SK-N-SH treated with all-trans-retinoic acid at 6 μM for 48 hours (cell line): ENCODE measurements at regions not wholly inside any gene's neighbourhood (a gene's known extent, or its start where the extent isn't known, plus 50 kb on each side); places are given as distances from the start of the nearest gene placed in this dataset.
"Not testable (repeated sequence)": the region's sequence is repeated elsewhere in the genome, so short reads cannot be mapped to it uniquely, and the experiment has no call there.

Experiments
- ATAC-seq: fragments of 200-7000 bp; cut with Tn5 transposase; 3 replicates; pipeline ENCODE4 v1.9.1; 2020; ENCODE audit warnings: mild to moderate bottlenecking, moderate library complexity
- ARNTL ChIP-seq: fragments of 450-650 bp; formaldehyde crosslinking; IDR thresholded peaks from 2 replicates; pipeline ENCODE4 v1.5.0; 2020; ENCODE audit warnings: low read depth, mild to moderate bottlenecking, moderate library complexity, borderline replicate concordance
- BACH2 ChIP-seq: fragments of 250-450 bp; sonication (Bioruptor Pico); IDR thresholded peaks from 2 replicates; pipeline ENCODE4 v1.9.0; 2021; ENCODE audit warnings: mild to moderate bottlenecking, borderline replicate concordance
- ESRRG ChIP-seq: fragments of 250-450 bp; sonication (Bioruptor Pico); IDR thresholded peaks from 2 replicates; pipeline ENCODE4 v1.6.1; 2021; ENCODE audit warnings: mild to moderate bottlenecking
- ISL1 ChIP-seq: fragments of 250-450 bp; sonication (Bioruptor Pico); IDR thresholded peaks from 2 replicates; pipeline ENCODE4 v2.1.2; 2022; ENCODE audit warnings: mild to moderate bottlenecking, moderate library complexity
- OSR1 ChIP-seq: fragments of 250-450 bp; sonication (Bioruptor Pico); IDR thresholded peaks from 2 replicates; pipeline ENCODE4 v1.8.0; 2022; ENCODE audit warnings: moderate library complexity, mild to moderate bottlenecking, inconsistent platforms
- RARB ChIP-seq: fragments of 250-450 bp; sonication (Bioruptor Pico); IDR thresholded peaks from 2 replicates; pipeline ENCODE4 v1.8.0; 2021; ENCODE audit warnings: mild to moderate bottlenecking, moderate library complexity
- SNAI2 ChIP-seq: fragments of 250-450 bp; sonication (Bioruptor Pico); IDR thresholded peaks from 2 replicates; pipeline ENCODE4 v1.5.0; 2020; ENCODE audit warnings: mild to moderate bottlenecking, moderate library complexity
- TCF4 ChIP-seq: fragments of 250-450 bp; sonication (Bioruptor Pico); IDR thresholded peaks from 2 replicates; pipeline ENCODE4 v1.8.0; 2021; ENCODE audit warnings: mild to moderate bottlenecking, moderate library complexity, borderline replicate concordance
- TOX ChIP-seq: fragments of 250-450 bp; sonication (Bioruptor Pico); IDR thresholded peaks from 2 replicates; pipeline ENCODE4 v1.8.0; 2021; ENCODE audit warnings: mild to moderate bottlenecking, moderate library complexity, borderline replicate concordance
- ZC3H10 ChIP-seq: fragments of 250-450 bp; sonication (Bioruptor Pico); IDR thresholded peaks from 2 replicates; pipeline ENCODE4 v1.5.1; 2021; ENCODE audit warnings: mild to moderate bottlenecking, moderate library complexity
- ZFP3 ChIP-seq: fragments of 250-450 bp; sonication (Bioruptor Pico); IDR thresholded peaks from 2 replicates; pipeline ENCODE4 v1.5.0; 2020; ENCODE audit warnings: mild to moderate bottlenecking, moderate library complexity
- ZNF565 ChIP-seq: fragments of 450-650 bp; formaldehyde crosslinking; conservative IDR thresholded peaks from 2 replicates; pipeline ENCODE4 v1.5.0; 2020; ENCODE audit warnings: low read depth, mild to moderate bottlenecking, moderate library complexity
- ZNF70 ChIP-seq: fragments of 450-650 bp; formaldehyde crosslinking; IDR thresholded peaks from 2 replicates; pipeline ENCODE4 v1.5.0; 2020; ENCODE audit warnings: mild to moderate bottlenecking, moderate library complexity
- ZNF8 ChIP-seq: fragments of 450-650 bp; formaldehyde crosslinking; IDR thresholded peaks from 2 replicates; pipeline ENCODE4 v1.5.0; 2020; ENCODE audit warnings: mild to moderate bottlenecking, moderate library complexity
- TF ChIP-seq, protein P1 (sequence below): fragments of 250-450 bp; sonication (Bioruptor Pico); IDR thresholded peaks from 2 replicates; pipeline ENCODE4 v1.5.0; 2020; ENCODE audit warnings: mild to moderate bottlenecking, moderate library complexity
- TF ChIP-seq, protein P2 (sequence below): fragments of 250-450 bp; sonication (Bioruptor Pico); IDR thresholded peaks from 2 replicates; pipeline ENCODE4 v1.8.0; 2020; ENCODE audit warnings: mild to moderate bottlenecking, moderate library complexity, borderline replicate concordance
- TF ChIP-seq, protein P3 (sequence below): fragments of 250-450 bp; sonication (Bioruptor Pico); IDR thresholded peaks from 2 replicates; pipeline ENCODE4 v1.5.1; 2021; ENCODE audit warnings: mild to moderate bottlenecking, moderate library complexity

DNA sequence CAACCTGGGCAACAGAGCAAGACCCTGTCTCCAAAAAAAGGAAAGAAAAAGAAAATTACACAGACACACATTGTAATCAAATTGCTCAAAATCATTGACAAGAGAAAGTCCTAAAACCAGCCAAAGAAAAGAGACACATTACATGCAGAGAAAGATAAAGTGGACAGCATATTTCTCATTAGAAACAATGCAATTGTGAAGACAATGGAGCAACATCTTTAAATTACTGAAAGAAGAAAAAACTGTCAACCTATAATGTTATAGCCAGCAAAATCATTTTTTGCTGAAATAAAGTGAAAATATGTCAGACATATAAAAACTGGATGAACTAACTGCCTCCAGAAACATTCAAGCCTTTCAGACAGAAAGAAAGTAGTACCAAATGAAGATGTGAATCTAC is 120.6 kb downstream of the TMEM167A start (continued):
- TF ChIP-seq, protein P1, sequence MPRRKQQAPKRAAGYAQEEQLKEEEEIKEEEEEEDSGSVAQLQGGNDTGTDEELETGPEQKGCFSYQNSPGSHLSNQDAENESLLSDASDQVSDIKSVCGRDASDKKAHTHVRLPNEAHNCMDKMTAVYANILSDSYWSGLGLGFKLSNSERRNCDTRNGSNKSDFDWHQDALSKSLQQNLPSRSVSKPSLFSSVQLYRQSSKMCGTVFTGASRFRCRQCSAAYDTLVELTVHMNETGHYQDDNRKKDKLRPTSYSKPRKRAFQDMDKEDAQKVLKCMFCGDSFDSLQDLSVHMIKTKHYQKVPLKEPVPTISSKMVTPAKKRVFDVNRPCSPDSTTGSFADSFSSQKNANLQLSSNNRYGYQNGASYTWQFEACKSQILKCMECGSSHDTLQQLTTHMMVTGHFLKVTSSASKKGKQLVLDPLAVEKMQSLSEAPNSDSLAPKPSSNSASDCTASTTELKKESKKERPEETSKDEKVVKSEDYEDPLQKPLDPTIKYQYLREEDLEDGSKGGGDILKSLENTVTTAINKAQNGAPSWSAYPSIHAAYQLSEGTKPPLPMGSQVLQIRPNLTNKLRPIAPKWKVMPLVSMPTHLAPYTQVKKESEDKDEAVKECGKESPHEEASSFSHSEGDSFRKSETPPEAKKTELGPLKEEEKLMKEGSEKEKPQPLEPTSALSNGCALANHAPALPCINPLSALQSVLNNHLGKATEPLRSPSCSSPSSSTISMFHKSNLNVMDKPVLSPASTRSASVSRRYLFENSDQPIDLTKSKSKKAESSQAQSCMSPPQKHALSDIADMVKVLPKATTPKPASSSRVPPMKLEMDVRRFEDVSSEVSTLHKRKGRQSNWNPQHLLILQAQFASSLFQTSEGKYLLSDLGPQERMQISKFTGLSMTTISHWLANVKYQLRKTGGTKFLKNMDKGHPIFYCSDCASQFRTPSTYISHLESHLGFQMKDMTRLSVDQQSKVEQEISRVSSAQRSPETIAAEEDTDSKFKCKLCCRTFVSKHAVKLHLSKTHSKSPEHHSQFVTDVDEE (CRISPR knock-in tag): no peak

DNA sequence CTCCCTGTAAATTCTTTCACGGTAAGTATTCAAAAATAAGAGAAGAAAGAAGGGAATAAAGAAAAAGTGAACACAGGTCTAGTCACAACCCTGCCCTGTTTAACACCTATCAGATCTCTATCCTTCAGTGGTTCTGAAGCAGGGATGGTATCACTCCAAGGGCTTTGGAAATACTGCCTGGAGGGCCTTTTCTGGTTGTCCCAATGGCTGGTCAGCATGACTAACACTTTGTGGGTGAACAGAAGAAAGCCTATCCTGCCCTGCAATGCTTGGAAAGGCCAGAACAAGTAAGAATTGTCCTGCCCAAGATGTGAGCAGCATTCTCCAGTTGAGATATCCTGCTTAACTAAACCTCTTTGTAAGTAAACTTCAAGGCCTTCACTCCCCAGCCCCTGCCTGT is 124.9 kb downstream of the TMEM167A start:
- TF ChIP-seq ZNF8 (no peak), ARNTL (CRISPR knock-in tag) (no peak), ESRRG (CRISPR knock-in tag) (no peak), OSR1 (no peak), ZNF70 (CRISPR knock-in tag) (no peak), SNAI2 (CRISPR knock-in tag) (no peak), BACH2 (CRISPR knock-in tag) (no peak), TOX (CRISPR knock-in tag) (no peak)
- ATAC-seq: no peak

DNA sequence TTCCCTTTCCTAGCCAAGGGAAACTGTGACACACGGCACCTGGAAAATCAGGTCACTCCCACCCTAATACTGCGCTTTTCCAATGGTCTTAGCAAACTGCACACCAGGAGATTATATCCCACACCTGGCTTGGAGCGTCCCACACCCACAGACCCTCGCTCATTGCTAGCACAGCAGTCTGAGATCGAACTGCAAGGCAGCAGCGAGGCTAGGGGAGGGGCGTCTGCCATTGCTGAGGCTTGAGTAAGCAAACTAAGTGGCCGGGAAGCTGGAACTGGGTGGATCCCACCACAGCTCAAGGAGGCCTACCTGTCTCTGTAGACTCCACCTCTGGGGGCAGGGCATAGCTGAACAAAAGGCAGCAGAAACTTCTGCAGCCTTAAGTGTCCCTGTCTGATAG is 132.9 kb downstream of the TMEM167A start:
- ATAC-seq: not testable (repeated sequence)

DNA sequence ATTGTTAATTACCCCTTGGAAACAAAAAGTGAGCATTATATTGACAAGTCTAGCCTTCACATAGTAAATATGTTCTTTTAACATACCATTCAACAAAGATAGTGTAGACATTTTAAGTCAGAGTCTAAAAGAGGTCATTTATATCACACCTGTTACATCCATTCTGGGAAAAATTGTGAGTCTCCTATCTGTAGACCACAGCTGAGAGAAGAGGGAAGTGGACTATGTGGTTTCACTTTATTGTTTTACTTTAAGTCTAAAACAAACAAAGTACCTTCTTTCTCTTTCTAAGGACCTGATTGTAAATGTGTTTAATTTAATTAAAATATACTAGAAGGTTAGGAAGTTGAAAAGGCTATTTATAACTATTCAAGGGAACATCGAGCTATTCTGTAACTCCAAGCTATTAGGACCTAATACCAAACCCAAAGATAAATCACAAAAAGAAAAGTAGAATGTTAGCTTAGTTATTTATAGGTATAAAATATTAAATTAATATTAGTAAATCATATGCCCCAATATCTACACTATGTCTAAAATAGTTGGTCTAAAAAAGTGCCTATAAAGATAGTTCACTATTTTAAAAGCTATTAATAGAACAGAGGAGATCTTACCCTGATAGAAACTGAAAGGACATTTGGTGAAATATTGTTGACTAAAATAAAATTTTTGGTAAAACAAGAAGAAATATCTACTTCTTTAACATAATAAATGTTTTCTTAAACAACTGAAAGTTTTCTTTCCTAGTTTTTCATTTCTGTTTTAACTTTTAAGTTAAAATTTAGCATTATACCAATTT is 134.9 kb downstream of the TMEM167A start:
- no peak for ATAC-seq
- TF ChIP-seq ISL1: no peak
- TF ChIP-seq ESRRG (CRISPR knock-in tag): no peak
- TF ChIP-seq ZNF565 (CRISPR knock-in tag): no peak
- TF ChIP-seq, protein P1 (CRISPR knock-in tag): no peak
- no peak for TF ChIP-seq RARB (CRISPR knock-in tag)
- TF ChIP-seq ZFP3 (CRISPR knock-in tag): no peak
- TF ChIP-seq BACH2 (CRISPR knock-in tag): no peak
- no peak for TF ChIP-seq SNAI2 (CRISPR knock-in tag)
- TF ChIP-seq, protein P2, sequence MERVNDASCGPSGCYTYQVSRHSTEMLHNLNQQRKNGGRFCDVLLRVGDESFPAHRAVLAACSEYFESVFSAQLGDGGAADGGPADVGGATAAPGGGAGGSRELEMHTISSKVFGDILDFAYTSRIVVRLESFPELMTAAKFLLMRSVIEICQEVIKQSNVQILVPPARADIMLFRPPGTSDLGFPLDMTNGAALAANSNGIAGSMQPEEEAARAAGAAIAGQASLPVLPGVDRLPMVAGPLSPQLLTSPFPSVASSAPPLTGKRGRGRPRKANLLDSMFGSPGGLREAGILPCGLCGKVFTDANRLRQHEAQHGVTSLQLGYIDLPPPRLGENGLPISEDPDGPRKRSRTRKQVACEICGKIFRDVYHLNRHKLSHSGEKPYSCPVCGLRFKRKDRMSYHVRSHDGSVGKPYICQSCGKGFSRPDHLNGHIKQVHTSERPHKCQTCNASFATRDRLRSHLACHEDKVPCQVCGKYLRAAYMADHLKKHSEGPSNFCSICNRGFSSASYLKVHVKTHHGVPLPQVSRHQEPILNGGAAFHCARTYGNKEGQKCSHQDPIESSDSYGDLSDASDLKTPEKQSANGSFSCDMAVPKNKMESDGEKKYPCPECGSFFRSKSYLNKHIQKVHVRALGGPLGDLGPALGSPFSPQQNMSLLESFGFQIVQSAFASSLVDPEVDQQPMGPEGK (CRISPR knock-in tag): no peak
- TF ChIP-seq, protein P3, sequence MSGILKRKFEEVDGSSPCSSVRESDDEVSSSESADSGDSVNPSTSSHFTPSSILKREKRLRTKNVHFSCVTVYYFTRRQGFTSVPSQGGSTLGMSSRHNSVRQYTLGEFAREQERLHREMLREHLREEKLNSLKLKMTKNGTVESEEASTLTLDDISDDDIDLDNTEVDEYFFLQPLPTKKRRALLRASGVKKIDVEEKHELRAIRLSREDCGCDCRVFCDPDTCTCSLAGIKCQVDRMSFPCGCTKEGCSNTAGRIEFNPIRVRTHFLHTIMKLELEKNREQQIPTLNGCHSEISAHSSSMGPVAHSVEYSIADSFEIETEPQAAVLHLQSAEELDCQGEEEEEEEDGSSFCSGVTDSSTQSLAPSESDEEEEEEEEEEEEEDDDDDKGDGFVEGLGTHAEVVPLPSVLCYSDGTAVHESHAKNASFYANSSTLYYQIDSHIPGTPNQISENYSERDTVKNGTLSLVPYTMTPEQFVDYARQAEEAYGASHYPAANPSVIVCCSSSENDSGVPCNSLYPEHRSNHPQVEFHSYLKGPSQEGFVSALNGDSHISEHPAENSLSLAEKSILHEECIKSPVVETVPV: no peak
- TF ChIP-seq ZC3H10 (CRISPR knock-in tag): no peak
- no peak for TF ChIP-seq TCF4
- TF ChIP-seq OSR1: no peak
- no peak for TF ChIP-seq ZNF70 (CRISPR knock-in tag)
